ENCODE measurements at regions not wholly inside any gene's neighbourhood (a gene's known extent, or its start where the extent isn't known, plus 50 kb on each side); places are given as distances from the start of the nearest gene placed in this dataset.

DNA sequence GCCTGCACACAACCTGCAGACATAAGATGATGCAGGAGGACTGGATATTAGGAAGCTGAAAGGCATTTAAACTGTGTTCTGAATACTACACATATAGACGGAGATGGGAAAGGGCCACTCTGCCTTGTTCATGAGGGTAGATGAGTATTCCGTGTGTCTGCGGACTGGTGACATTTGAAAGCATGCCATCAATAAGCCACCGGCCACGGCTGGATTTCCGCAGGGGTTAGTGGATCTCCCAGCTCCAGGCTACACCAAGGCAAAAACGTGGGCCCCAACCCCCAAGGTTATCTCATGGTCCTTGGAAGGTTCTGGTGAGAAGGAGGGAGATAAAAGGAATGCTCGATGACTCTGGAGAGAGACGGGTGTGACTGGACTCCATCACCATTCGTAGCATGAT, 78.6 kb upstream of the THBS2 start:
- H3K4me1 ChIP-seq (replicated peaks; ENCODE audit: insufficient read depth) = no peaks in the 10 kb centered on the region
- CTCF ChIA-PET = no interaction called here
- H3K79me2 ChIP-seq (ENCODE audit: low read depth) = no peaks in the 10 kb centered on the region
- peaks cover 80% of the 10 kb centered on the region for H3K27me3 ChIP-seq (ENCODE audit: insufficient read depth, low read depth)
- H3F3A ChIP-seq (ENCODE audit: insufficient read depth, low read depth) = no peaks in the 10 kb centered on the region
- no peak overlapping the region for H3K27ac ChIP-seq
- POLR2A ChIA-PET (ENCODE audit: unreplicated experiment) = no interaction called here
- intact Hi-C loops (cut with micrococcal nuclease; ENCODE audit: unreplicated experiment) = no loop called here
- H3K36me3 ChIP-seq (ENCODE audit: low read depth) = no peaks in the 10 kb centered on the region
- no peaks in the 10 kb centered on the region for H4K20me1 ChIP-seq (ENCODE audit: insufficient read depth)
- H2AFZ ChIP-seq = no peak overlapping the region
- H3K9me3 ChIP-seq (ENCODE audit: insufficient read depth, low read depth) = 0 out of 2 replicates have a peak, but pooled peaks cover 2% of the 10 kb centered on the region
- BruUV-seq (replicated peaks) = no TSS peak
- H3K4me2 ChIP-seq = no peak overlapping the region
- H3K9me2 ChIP-seq (ENCODE audit: insufficient read depth) = no peaks in the 10 kb centered on the region
- TF ChIP-seq, protein P1, sequence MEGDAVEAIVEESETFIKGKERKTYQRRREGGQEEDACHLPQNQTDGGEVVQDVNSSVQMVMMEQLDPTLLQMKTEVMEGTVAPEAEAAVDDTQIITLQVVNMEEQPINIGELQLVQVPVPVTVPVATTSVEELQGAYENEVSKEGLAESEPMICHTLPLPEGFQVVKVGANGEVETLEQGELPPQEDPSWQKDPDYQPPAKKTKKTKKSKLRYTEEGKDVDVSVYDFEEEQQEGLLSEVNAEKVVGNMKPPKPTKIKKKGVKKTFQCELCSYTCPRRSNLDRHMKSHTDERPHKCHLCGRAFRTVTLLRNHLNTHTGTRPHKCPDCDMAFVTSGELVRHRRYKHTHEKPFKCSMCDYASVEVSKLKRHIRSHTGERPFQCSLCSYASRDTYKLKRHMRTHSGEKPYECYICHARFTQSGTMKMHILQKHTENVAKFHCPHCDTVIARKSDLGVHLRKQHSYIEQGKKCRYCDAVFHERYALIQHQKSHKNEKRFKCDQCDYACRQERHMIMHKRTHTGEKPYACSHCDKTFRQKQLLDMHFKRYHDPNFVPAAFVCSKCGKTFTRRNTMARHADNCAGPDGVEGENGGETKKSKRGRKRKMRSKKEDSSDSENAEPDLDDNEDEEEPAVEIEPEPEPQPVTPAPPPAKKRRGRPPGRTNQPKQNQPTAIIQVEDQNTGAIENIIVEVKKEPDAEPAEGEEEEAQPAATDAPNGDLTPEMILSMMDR (conservative IDR thresholded peaks at IDR 0.05) = no peak
- TF ChIP-seq EZH2 (IDR thresholded peaks at IDR 0.05; ENCODE audit: low read depth) = no peak
- H3K4me3 ChIP-seq = no peak overlapping the region
- no peak for DNase-seq

DNA sequence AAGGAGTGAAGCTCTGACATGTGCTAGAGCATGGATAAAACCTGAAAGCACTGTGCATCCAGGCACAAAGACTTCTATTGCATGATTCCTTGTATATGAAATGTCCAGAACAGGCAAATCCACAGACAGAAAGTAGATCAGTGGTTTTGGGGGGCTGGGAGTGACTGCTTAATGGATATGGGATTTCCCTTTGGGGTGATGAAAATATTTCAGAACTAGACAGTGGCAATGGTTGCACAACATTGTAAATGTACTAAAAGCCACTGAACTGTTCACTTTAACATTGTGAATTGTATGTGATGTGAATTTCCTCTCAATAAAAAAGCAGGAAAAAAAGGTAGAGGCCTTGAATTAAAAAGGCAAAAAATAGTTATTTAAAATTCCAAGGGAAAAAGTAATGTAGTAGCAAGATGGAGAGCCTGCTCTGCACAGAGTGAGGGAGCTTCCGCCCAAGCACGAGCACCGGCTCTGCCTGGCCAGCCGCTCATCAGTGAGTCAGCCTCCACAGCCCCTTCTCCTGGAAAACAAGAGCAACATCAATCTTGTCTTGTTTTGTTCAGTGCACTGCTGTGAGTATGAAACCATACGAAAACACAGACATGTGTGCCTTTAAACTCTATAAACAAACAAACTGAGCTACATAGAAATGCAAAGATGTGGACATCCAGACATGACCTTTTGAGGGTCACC, 74.6 kb upstream of the THBS2 start:
- no peaks in the 10 kb centered on the region for H4K20me1 ChIP-seq (ENCODE audit: insufficient read depth)
- no peak overlapping the region for H3K4me3 ChIP-seq
- ChIA-PET CTCF (no interaction called here), POLR2A (ENCODE audit: unreplicated experiment) (no interaction called here)
- H3K27me3 ChIP-seq (ENCODE audit: insufficient read depth, low read depth) = peaks cover 54% of the 10 kb centered on the region
- no peaks in the 10 kb centered on the region for H3K79me2 ChIP-seq (ENCODE audit: low read depth)
- intact Hi-C loops (cut with micrococcal nuclease; ENCODE audit: unreplicated experiment) = no loop called here
- BruUV-seq (replicated peaks) = no TSS peak
- no peaks in the 10 kb centered on the region for H3K4me1 ChIP-seq (replicated peaks; ENCODE audit: insufficient read depth)
- H3K36me3 ChIP-seq (ENCODE audit: low read depth) = no peaks in the 10 kb centered on the region
- no peaks in the 10 kb centered on the region for H3F3A ChIP-seq (ENCODE audit: insufficient read depth, low read depth)
- H3K4me2 ChIP-seq = no peak overlapping the region
- TF ChIP-seq, protein P1 (conservative IDR thresholded peaks at IDR 0.05) = no peak
- no peak for TF ChIP-seq EZH2 (IDR thresholded peaks at IDR 0.05; ENCODE audit: low read depth)
- H3K9me2 ChIP-seq (ENCODE audit: insufficient read depth) = no peaks in the 10 kb centered on the region
- H2AFZ ChIP-seq = no peak overlapping the region
- H3K27ac ChIP-seq = no peak overlapping the region
- H3K9me3 ChIP-seq (ENCODE audit: insufficient read depth, low read depth) = 0 out of 2 replicates have a peak, but pooled peaks cover 2% of the 10 kb centered on the region
- no peak for DNase-seq

DNA sequence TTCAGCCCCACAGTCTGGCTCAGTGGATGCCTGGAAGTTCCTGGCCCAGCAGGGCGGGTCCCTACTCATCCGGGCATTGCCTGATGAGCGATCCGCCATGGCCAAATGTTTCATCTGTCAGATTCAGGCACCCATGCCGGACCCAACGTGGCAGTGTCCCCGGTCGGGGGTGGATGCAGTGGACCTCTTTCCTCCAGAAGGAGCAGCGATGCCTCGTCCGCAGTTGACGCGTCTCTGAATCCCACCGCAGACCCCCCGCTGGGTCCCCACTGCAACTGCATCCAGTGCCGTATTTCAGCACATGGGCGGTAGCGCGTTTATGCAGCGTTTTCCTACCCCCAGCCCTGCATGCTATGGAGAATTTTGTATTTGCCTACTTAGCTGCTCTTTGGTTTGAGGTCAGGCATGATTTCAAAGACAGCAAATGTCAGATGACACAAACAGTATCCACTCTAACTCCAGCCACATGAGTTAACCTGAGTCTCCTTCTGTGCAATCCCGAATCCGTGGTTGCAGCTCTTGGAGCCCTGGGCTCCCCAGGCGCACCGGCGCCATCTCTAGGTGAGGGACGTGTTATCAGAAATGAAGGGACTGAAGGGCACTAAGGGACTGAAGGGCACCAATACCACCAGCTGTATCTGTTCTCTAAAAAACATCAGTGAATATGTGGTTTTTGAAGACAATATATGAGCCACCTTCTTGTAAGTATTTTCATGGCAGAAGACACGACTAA, 72.6 kb upstream of the THBS2 start:
- Histone ChIP-seq H3K4me1 (replicated peaks; ENCODE audit: insufficient read depth) (no peaks in the 10 kb centered on the region), H3K4me2 (no peak overlapping the region), H2AFZ (no peak overlapping the region), H3K27ac (no peak overlapping the region), H3F3A (ENCODE audit: insufficient read depth, low read depth) (no peaks in the 10 kb centered on the region), H3K9me3 (ENCODE audit: insufficient read depth, low read depth) (0 out of 2 replicates have a peak, but pooled peaks cover 2% of the 10 kb centered on the region), H3K9me2 (ENCODE audit: insufficient read depth) (no peaks in the 10 kb centered on the region), H3K79me2 (ENCODE audit: low read depth) (no peaks in the 10 kb centered on the region), H3K4me3 (no peak overlapping the region), H3K36me3 (ENCODE audit: low read depth) (no peaks in the 10 kb centered on the region), H3K27me3 (ENCODE audit: insufficient read depth, low read depth) (peaks cover 48% of the 10 kb centered on the region), H4K20me1 (ENCODE audit: insufficient read depth) (no peaks in the 10 kb centered on the region)
- ChIA-PET CTCF (no interaction called here), POLR2A (ENCODE audit: unreplicated experiment) (no interaction called here)
- intact Hi-C loops (cut with micrococcal nuclease; ENCODE audit: unreplicated experiment) = no loop called here
- TF ChIP-seq EZH2 (IDR thresholded peaks at IDR 0.05; ENCODE audit: low read depth) = no peak
- TF ChIP-seq, protein P1 (conservative IDR thresholded peaks at IDR 0.05) = no peak
- BruUV-seq (replicated peaks) = no TSS peak
- no peak for DNase-seq
